ENCODE measurements at regions not wholly inside any gene's neighbourhood (a gene's known extent, or its start where the extent isn't known, plus 50 kb on each side); places are given as distances from the start of the nearest gene placed in this dataset.

DNA sequence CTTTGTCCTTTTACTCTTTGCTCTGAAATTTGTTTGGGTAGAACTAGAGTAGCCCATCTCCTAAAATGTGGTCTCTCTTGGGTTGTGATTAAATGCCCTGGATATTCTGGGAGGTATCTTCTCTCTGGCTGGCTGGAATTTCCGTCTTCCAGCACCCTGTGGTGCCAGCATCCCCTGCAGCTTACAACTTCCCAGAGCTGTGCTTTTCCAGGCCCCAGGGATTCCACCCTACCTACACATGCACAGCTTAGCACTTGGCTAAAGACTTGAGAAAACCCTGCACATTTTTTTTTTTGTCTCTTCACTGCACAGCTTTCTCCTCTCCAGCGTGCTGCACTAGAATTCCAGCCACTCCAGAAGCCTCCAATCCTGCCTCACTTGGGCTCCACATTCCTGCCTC lies 334.7 kb downstream of the IRS2 start:
- Histone ChIP-seq H3K4me2 (ENCODE audit: insufficient read depth, low read length) (no peak overlapping the region), H3K36me3 (ENCODE audit: insufficient read depth, low read length) (peaks cover 34% of the 10 kb centered on the region), H4K20me1 (ENCODE audit: insufficient read depth, low read length) (no peaks in the 10 kb centered on the region), H3K79me2 (ENCODE audit: insufficient read depth, low read length) (no peaks in the 10 kb centered on the region), H3K4me3 (ENCODE audit: low read depth in 1 of 2, low read length in 2 of 2) (no peak overlapping the region), H3K9ac (ENCODE audit: low read depth, low read length) (no peak overlapping the region), H3K4me1 (ENCODE audit: insufficient read depth, low read length) (no peaks in the 10 kb centered on the region), H3K9me3 (ENCODE audit: insufficient read depth, low read length, severe bottlenecking) (peaks cover 25% of the 10 kb centered on the region), H3K27ac (ENCODE audit: low read length) (no peak overlapping the region), H3K27me3 (ENCODE audit: insufficient read depth, low read length, poor library complexity) (no peaks in the 10 kb centered on the region), H2AFZ (ENCODE audit: low read depth, low read length) (no peak overlapping the region)
- ATAC-seq (ENCODE audit: insufficient read depth, low read depth) (no peak), DNase-seq (no peak)
- TF ChIP-seq, protein P1, sequence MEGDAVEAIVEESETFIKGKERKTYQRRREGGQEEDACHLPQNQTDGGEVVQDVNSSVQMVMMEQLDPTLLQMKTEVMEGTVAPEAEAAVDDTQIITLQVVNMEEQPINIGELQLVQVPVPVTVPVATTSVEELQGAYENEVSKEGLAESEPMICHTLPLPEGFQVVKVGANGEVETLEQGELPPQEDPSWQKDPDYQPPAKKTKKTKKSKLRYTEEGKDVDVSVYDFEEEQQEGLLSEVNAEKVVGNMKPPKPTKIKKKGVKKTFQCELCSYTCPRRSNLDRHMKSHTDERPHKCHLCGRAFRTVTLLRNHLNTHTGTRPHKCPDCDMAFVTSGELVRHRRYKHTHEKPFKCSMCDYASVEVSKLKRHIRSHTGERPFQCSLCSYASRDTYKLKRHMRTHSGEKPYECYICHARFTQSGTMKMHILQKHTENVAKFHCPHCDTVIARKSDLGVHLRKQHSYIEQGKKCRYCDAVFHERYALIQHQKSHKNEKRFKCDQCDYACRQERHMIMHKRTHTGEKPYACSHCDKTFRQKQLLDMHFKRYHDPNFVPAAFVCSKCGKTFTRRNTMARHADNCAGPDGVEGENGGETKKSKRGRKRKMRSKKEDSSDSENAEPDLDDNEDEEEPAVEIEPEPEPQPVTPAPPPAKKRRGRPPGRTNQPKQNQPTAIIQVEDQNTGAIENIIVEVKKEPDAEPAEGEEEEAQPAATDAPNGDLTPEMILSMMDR (IDR thresholded peaks at IDR 0.05; ENCODE audit: borderline replicate concordance, extremely low read depth, low read length, poor library complexity, severe bottlenecking) = no peak
- TF ChIP-seq EZH2 (IDR thresholded peaks at IDR 0.05; ENCODE audit: borderline replicate concordance, low read depth, low read length, severe bottlenecking) = no peak

DNA sequence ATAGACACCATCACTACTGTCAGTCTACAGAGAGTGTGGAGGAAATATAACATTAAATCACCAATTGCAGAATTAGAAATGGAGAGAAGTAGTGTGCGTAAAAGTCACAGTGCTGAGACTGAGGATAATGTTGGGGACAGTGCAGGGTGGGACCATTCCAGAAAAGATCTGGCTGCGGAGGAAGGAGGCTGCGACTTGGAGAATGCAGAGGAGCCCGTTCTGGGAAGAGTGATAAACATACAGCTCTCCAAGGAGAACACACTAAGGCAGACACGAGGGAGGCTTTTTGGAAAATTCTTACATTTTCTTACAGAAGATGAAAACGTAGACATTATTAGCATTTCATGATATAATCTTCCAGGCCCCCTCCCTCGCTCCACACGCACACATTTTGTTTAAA lies 337.8 kb downstream of the IRS2 start:
- no peak overlapping the region for H3K9ac ChIP-seq (ENCODE audit: low read depth, low read length)
- peaks cover 34% of the 10 kb centered on the region for H3K36me3 ChIP-seq (ENCODE audit: insufficient read depth, low read length)
- H3K4me2 ChIP-seq (ENCODE audit: insufficient read depth, low read length) = no peak overlapping the region
- ATAC-seq (ENCODE audit: insufficient read depth, low read depth) = no peak
- no peak for DNase-seq
- TF ChIP-seq, protein P1 (IDR thresholded peaks at IDR 0.05; ENCODE audit: borderline replicate concordance, extremely low read depth, low read length, poor library complexity, severe bottlenecking) = no peak
- no peak for TF ChIP-seq EZH2 (IDR thresholded peaks at IDR 0.05; ENCODE audit: borderline replicate concordance, low read depth, low read length, severe bottlenecking)
- no peaks in the 10 kb centered on the region for H3K79me2 ChIP-seq (ENCODE audit: insufficient read depth, low read length)
- H3K9me3 ChIP-seq (ENCODE audit: insufficient read depth, low read length, severe bottlenecking) = peaks cover 18% of the 10 kb centered on the region
- H3K4me1 ChIP-seq (ENCODE audit: insufficient read depth, low read length) = no peaks in the 10 kb centered on the region
- H3K4me3 ChIP-seq (ENCODE audit: low read depth in 1 of 2, low read length in 2 of 2) = no peak overlapping the region
- no peaks in the 10 kb centered on the region for H4K20me1 ChIP-seq (ENCODE audit: insufficient read depth, low read length)
- no peak overlapping the region for H2AFZ ChIP-seq (ENCODE audit: low read depth, low read length)
- H3K27ac ChIP-seq (ENCODE audit: low read length) = no peak overlapping the region
- H3K27me3 ChIP-seq (ENCODE audit: insufficient read depth, low read length, poor library complexity) = no peaks in the 10 kb centered on the region

DNA sequence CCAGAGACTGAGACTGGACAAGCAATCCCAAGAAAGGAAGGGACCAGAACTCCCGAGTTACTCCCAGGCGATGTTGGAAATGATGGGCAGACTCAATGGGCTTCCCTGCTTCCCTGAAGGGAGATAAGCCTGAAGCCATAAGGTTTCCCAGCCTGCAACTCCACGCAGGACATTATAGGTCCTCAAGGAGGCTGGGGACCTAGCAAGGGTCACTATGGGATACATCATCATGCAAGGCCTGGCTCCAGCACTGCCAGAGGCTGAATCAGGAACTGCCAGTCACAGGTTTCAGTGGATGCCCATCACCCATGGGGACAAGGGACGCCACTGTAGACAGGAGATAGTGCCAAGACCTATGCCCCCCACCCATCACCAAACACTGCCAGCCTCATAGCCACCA lies 338.7 kb downstream of the IRS2 start:
- DNase-seq (no peak), ATAC-seq (ENCODE audit: insufficient read depth, low read depth) (no peak)
- Histone ChIP-seq H3K36me3 (ENCODE audit: insufficient read depth, low read length) (peaks cover 27% of the 10 kb centered on the region), H3K9ac (ENCODE audit: low read depth, low read length) (no peak overlapping the region), H3K4me3 (ENCODE audit: low read depth in 1 of 2, low read length in 2 of 2) (no peak overlapping the region), H3K27ac (ENCODE audit: low read length) (no peak overlapping the region), H3K4me2 (ENCODE audit: insufficient read depth, low read length) (no peak overlapping the region), H3K79me2 (ENCODE audit: insufficient read depth, low read length) (no peaks in the 10 kb centered on the region), H2AFZ (ENCODE audit: low read depth, low read length) (no peak overlapping the region), H4K20me1 (ENCODE audit: insufficient read depth, low read length) (no peaks in the 10 kb centered on the region), H3K4me1 (ENCODE audit: insufficient read depth, low read length) (no peaks in the 10 kb centered on the region), H3K9me3 (ENCODE audit: insufficient read depth, low read length, severe bottlenecking) (peaks cover 11% of the 10 kb centered on the region), H3K27me3 (ENCODE audit: insufficient read depth, low read length, poor library complexity) (no peaks in the 10 kb centered on the region)
- no peak for TF ChIP-seq EZH2 (IDR thresholded peaks at IDR 0.05; ENCODE audit: borderline replicate concordance, low read depth, low read length, severe bottlenecking)
- TF ChIP-seq, protein P1 (IDR thresholded peaks at IDR 0.05; ENCODE audit: borderline replicate concordance, extremely low read depth, low read length, poor library complexity, severe bottlenecking) = no peak

DNA sequence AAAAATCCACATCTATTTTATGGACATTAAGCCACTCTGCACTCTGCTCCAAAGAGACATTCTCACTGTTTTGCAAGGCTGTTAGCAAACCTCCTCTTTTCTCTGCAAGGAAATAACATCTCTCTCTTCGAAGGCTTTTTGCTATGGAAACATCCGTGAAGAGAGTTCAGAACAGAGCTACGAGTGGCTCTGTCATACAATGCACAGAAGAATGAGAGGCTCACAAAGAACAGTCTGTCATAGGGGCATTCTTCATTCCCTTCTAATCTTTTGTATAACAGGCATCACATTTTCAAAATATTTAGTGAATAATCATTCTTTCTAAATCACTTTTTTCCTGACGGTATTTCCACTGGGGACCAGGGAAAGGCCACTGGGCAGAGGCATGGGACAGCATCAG lies 346.1 kb downstream of the IRS2 start:
- ATAC-seq (ENCODE audit: insufficient read depth, low read depth) = no peak
- H3K4me2 ChIP-seq (ENCODE audit: insufficient read depth, low read length) = no peak overlapping the region
- no peak overlapping the region for H3K4me3 ChIP-seq (ENCODE audit: low read depth in 1 of 2, low read length in 2 of 2)
- H2AFZ ChIP-seq (ENCODE audit: low read depth, low read length) = no peak overlapping the region
- no peaks in the 10 kb centered on the region for H4K20me1 ChIP-seq (ENCODE audit: insufficient read depth, low read length)
- peaks cover 7% of the 10 kb centered on the region for H3K9me3 ChIP-seq (ENCODE audit: insufficient read depth, low read length, severe bottlenecking)
- TF ChIP-seq EZH2 (IDR thresholded peaks at IDR 0.05; ENCODE audit: borderline replicate concordance, low read depth, low read length, severe bottlenecking) = no peak
- TF ChIP-seq, protein P1 (IDR thresholded peaks at IDR 0.05; ENCODE audit: borderline replicate concordance, extremely low read depth, low read length, poor library complexity, severe bottlenecking) = no peak
- peaks cover 10% of the 10 kb centered on the region; the same call in 1 of the 2 replicates for H3K36me3 ChIP-seq (ENCODE audit: insufficient read depth, low read length)
- H3K27me3 ChIP-seq (ENCODE audit: insufficient read depth, low read length, poor library complexity) = no peaks in the 10 kb centered on the region
- no peak overlapping the region for H3K9ac ChIP-seq (ENCODE audit: low read depth, low read length)
- H3K4me1 ChIP-seq (ENCODE audit: insufficient read depth, low read length) = no peaks in the 10 kb centered on the region
- H3K79me2 ChIP-seq (ENCODE audit: insufficient read depth, low read length) = peaks cover 2% of the 10 kb centered on the region; the same call in 1 of the 2 replicates
- DNase-seq = no peak
- H3K27ac ChIP-seq (ENCODE audit: low read length) = no peak overlapping the region

Measured in DND-41 (cell line).